Gastroesophageal sphincter (tissue), 3 donors: ENCODE measurements at regions not wholly inside any gene's neighbourhood (a gene's known extent, or its start where the extent isn't known, plus 50 kb on each side); places are given as distances from the start of the nearest gene placed in this dataset.

ENCODE experiments used
- CTCF ChIP-seq, 4 experiments: fragments of 200-600 bp in 2 of 4; fragments of 450-650 bp in 2 of 4; sonication (generic) in 1 of 4; IDR thresholded peaks; one replicate each; pipeline ENCODE4 v1.5.1; 2017 to 2019; ENCODE audit warnings: antibody characterized with exemption in 4 of 4, mild to moderate bottlenecking in 2 of 4, moderate library complexity in 2 of 4
- POLR2A ChIP-seq, 2 donors: fragments of 450-650 bp; IDR thresholded peaks; one replicate each; pipeline ENCODE4 v1.6.1; 2017; ENCODE audit warnings: antibody characterized with exemption in 2 of 2, mild to moderate bottlenecking in 2 of 2, moderate library complexity in 1 of 2
- POLR2AphosphoS5 ChIP-seq: sonication (generic); formaldehyde crosslinking; IDR thresholded peaks from one replicate; pipeline ENCODE4 v1.6.1; 2017; ENCODE audit warnings: antibody characterized with exemption

DNA sequence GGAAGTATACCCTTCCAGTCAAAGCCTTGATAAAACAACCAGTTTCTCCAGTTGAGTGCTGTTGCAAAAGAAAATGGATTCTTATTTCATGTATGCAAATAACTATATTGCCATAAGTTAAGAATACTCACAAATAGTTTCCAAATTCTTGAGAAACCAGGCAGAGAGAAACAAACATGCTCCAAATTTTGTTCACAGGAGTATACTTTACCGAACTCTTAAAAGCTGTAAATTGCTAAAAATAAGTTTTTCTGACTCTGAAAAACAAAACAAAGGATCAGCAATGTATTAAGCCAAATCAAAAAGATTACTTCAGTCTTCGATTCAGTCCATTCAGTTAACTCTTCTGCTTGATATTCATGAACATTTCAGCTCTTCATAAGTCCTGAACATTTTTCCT, 646.5 kb downstream of the MCTP2 start:
- TF ChIP-seq POLR2AphosphoS5 (no peak), CTCF (IDR thresholded peaks at IDR 0.05) (no peak), POLR2A (IDR thresholded peaks at IDR 0.05) (no peak)
